H1 (cell line): ENCODE measurements at regions not wholly inside any gene's neighbourhood (a gene's known extent, or its start where the extent isn't known, plus 50 kb on each side); places are given as distances from the start of the nearest gene placed in this dataset.

Source experiments
- TF ChIP-seq, protein P1 (sequence below): fragments of 300-600 bp; sonication (generic); IDR thresholded peaks from 2 replicates; pipeline ENCODE4 v1.7.1; 2012; ENCODE audit warnings: low read length, moderate library complexity, mild to moderate bottlenecking, inconsistent platforms; ENCODE audit not compliant: insufficient replicate concordance

DNA sequence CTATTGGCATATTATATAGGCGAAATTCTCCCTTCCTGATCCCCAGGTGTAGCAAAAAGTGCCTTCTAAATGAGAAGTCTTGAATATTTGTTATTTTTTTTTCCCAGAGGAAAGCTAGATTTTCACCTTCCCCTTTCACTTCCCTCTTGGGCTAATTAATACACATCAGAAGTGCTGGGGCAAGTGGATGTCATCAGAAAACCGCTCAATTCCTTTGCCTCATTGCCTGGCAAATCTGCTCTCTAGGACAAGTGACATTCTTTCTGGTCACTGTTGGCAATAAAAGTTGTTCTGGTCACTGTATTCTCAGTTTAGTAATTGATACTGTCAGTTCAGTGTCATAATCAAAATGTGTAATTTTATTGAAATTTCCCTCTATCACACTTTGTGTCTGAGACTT is 174.5 kb downstream of the ETNK1 start (continued):
- TF ChIP-seq, protein P1, sequence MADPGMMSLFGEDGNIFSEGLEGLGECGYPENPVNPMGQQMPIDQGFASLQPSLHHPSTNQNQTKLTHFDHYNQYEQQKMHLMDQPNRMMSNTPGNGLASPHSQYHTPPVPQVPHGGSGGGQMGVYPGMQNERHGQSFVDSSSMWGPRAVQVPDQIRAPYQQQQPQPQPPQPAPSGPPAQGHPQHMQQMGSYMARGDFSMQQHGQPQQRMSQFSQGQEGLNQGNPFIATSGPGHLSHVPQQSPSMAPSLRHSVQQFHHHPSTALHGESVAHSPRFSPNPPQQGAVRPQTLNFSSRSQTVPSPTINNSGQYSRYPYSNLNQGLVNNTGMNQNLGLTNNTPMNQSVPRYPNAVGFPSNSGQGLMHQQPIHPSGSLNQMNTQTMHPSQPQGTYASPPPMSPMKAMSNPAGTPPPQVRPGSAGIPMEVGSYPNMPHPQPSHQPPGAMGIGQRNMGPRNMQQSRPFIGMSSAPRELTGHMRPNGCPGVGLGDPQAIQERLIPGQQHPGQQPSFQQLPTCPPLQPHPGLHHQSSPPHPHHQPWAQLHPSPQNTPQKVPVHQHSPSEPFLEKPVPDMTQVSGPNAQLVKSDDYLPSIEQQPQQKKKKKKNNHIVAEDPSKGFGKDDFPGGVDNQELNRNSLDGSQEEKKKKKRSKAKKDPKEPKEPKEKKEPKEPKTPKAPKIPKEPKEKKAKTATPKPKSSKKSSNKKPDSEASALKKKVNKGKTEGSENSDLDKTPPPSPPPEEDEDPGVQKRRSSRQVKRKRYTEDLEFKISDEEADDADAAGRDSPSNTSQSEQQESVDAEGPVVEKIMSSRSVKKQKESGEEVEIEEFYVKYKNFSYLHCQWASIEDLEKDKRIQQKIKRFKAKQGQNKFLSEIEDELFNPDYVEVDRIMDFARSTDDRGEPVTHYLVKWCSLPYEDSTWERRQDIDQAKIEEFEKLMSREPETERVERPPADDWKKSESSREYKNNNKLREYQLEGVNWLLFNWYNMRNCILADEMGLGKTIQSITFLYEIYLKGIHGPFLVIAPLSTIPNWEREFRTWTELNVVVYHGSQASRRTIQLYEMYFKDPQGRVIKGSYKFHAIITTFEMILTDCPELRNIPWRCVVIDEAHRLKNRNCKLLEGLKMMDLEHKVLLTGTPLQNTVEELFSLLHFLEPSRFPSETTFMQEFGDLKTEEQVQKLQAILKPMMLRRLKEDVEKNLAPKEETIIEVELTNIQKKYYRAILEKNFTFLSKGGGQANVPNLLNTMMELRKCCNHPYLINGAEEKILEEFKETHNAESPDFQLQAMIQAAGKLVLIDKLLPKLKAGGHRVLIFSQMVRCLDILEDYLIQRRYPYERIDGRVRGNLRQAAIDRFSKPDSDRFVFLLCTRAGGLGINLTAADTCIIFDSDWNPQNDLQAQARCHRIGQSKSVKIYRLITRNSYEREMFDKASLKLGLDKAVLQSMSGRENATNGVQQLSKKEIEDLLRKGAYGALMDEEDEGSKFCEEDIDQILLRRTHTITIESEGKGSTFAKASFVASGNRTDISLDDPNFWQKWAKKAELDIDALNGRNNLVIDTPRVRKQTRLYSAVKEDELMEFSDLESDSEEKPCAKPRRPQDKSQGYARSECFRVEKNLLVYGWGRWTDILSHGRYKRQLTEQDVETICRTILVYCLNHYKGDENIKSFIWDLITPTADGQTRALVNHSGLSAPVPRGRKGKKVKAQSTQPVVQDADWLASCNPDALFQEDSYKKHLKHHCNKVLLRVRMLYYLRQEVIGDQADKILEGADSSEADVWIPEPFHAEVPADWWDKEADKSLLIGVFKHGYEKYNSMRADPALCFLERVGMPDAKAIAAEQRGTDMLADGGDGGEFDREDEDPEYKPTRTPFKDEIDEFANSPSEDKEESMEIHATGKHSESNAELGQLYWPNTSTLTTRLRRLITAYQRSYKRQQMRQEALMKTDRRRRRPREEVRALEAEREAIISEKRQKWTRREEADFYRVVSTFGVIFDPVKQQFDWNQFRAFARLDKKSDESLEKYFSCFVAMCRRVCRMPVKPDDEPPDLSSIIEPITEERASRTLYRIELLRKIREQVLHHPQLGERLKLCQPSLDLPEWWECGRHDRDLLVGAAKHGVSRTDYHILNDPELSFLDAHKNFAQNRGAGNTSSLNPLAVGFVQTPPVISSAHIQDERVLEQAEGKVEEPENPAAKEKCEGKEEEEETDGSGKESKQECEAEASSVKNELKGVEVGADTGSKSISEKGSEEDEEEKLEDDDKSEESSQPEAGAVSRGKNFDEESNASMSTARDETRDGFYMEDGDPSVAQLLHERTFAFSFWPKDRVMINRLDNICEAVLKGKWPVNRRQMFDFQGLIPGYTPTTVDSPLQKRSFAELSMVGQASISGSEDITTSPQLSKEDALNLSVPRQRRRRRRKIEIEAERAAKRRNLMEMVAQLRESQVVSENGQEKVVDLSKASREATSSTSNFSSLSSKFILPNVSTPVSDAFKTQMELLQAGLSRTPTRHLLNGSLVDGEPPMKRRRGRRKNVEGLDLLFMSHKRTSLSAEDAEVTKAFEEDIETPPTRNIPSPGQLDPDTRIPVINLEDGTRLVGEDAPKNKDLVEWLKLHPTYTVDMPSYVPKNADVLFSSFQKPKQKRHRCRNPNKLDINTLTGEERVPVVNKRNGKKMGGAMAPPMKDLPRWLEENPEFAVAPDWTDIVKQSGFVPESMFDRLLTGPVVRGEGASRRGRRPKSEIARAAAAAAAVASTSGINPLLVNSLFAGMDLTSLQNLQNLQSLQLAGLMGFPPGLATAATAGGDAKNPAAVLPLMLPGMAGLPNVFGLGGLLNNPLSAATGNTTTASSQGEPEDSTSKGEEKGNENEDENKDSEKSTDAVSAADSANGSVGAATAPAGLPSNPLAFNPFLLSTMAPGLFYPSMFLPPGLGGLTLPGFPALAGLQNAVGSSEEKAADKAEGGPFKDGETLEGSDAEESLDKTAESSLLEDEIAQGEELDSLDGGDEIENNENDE = no peak
